NCI-H146 treated with DMSO at 0.1 percent for 48 hours (cell line): ENCODE measurements at regions not wholly inside any gene's neighbourhood (a gene's known extent, or its start where the extent isn't known, plus 50 kb on each side); places are given as distances from the start of the nearest gene placed in this dataset.

Experiments
- DNase-seq: peaks from one replicate; lab custom pipeline; 2025; ENCODE audit not compliant: unreplicated experiment; lab: John Stamatoyannopoulos, UW

DNA sequence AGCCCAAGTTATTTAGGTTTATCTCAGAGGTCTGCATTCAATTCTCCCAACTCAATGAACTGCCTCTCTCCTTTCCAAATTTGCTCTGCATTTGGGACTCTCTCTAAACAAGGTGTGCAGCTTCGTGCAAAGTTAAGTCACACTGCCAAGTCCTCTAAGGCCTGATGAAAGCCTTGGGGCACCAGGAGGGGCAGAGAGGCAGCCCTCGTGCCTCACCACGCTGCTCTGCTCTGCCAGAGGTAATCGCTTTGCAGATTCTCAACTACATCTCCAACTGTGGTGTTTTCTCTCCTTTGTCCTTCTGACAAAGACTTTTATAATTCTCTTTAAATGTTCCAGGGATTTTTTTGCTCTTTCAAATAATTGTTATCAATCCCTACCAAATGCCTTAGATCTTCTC, 283.0 kb downstream of the MEIS1 start:
- no peak for DNase-seq

DNA sequence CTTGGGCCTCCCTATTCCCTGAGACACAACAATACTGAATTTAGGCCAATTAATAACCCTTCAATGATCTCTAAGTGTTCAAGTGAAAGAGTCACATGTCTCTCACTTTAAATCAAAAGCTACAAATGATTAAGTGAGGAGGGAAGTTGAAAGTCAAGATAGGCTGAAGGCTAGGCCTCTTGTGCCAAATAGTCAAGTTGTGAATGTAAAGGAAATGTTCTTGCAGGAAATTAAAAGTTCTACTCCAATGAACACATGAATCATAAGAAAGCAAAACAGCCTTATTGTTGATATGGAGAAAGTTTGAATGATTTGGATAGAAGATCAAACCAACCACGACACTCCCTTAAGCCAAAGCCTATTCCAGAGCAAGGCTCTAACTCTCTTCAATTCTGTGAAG, 286.9 kb downstream of the MEIS1 start:
- DNase-seq = no peak

DNA sequence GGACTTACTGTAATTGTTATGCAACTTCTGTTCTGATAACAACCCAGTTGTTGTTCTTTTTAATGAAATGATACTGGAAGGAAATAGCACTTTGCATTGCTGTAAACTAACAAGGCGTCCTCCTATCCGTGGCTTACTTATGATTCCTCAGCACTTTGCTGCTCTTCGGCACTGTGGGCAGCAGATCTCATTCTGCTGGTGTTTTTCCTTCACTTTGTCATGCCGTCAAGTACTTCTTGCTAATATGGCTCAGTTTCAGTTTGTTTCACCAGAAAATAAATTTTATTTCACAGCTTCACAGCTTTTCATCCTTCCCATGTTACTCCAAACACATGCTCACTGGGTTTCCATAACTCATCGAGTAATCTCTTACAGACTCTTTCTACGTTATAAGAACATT, 289.3 kb downstream of the MEIS1 start:
- DNase-seq = no peak

DNA sequence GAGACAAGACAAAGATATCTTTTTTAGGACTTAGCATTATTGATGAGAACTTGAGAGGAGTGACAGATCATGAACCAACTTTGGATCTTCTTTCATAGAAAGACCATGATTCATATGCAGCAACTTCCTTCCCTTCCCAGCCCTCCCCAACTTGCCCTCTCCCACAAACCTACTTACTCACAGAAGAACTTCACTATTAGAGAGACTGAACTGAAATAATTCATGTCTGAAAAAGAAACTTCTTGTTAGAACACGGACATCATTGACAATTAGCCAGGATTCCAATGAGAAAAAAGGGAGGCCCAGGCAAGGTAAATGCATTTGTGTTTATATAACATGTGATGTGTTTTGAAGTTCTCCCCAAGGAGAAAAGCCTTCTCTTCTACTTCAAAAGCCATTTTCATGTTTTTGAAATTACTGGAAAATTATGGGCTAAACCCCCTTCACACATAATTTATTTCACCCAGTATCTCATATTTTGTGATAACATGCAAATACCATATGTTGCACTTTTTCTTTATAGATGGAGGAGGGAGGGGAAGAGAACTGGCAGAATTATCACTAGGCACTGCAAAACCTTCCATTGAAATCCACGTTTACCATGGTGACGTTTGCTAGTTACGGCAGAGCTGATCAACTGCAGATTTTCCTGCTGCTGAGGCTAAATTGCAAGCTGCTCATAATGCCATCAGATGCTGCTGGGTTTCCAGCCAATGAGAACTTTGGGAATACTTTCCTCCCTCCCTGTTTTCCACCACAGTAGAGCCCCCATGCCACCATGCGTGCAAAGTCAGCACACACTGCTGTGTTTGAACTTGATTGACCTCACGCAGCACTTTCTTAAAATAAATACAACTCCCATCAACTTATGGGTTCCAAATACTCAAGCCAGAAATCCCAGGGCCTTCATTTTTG, 294.7 kb downstream of the MEIS1 start:
- no peak for DNase-seq

DNA sequence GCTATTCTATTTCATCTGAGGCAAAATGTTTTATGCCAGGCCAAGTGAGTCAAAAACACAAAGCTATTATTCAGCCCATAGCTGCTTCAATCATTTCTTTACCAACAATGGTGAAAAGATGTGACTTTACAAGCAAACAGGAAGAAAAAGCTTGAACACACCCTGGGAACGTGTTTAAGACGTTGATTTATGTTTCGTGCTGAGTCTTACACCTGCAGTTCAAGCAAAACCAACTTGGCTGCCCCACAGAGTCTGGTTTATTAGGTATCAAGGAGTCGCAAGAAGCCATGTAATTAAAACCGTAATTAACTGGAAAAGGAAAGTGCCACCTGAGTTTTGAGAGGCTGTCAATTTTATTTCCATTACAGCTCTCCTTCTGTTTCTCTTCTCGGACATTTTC, 295.5 kb downstream of the MEIS1 start:
- DNase-seq = no peak

DNA sequence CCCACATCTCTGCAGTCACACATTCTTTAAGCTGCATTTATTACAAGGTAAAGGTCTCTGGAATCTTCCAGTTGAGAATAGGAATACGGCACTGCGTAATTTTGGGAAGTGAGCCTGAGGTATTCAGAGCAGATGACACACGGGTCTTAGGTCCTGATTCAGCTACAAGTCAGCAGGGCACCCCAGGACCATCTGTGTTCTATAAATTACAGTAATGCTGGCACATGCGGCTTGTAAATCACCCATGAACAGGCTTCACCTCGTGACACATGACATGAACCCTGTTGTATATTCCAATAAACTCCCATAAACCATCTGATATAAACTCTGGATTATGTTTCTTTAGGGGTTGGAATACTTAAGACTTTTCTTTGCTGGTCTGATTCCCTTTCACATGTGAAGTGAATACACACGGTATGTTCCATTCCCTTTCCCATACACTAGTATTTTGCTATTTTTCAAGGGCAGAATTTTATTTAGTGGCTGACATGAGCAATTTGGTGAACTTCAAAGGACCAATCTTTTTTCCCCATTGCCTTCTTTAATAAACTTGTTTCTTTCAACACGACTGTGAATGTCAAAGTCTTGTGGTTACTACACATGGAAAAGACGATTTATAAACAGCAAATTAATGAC, 298.6 kb downstream of the MEIS1 start:
- DNase-seq = no peak

DNA sequence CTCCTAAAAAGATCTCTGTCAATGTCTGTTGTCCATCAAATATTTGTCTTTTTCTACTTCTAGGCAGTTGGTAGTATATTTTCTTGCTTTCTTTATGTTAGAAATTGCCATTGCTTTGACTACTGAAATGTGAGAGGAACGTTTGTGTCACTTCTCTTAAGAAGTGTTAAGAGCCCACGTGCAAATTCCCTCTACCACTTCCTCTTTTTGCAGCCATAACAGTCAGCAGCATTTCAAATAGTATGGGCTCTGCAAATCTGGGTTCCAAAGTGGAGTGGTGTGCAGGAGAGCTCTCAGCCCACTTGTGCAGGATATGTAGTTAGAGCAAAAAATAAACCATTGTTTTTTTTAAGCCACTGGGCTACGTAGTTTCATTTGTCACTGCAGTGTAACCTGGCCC, 314.0 kb downstream of the MEIS1 start:
- DNase-seq = no peak

DNA sequence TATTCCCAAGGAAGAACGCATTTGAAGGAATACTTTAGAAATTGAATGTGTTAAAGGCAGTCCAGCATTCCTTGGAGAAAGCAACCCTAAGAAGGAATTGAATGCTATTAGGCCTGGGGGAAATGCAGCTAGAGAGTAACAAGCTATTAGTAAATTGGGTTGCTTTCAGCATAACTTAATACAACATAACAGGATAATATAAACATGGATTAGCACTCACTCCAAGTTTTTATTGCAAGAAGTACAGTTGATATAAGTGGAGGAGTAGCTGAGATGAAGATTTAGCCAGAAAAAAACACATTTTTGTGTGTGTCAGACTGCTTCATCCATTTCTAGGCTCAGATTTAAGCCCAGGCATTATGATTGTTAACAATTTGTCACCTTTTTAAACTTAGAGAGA, 314.6 kb downstream of the MEIS1 start:
- DNase-seq = no peak

DNA sequence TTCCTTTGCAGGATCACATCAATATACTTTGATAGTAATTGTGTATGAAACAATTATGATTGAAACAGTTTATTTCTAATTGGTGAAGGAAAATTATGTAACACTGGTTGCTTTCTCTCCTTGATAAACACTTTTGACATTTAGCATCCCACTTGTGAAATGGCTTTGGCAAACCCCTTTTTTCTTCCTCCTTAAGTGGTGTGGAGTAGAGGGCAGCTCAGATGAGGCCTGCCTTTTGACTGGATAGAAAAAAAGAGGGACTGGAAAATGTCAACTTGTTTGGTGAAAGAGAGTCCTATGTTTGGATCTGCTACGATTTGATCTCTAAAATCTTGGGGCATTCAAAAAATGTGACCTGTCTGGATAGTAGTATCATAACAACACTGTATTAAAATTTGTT, 318.3 kb downstream of the MEIS1 start:
- DNase-seq = no peak

DNA sequence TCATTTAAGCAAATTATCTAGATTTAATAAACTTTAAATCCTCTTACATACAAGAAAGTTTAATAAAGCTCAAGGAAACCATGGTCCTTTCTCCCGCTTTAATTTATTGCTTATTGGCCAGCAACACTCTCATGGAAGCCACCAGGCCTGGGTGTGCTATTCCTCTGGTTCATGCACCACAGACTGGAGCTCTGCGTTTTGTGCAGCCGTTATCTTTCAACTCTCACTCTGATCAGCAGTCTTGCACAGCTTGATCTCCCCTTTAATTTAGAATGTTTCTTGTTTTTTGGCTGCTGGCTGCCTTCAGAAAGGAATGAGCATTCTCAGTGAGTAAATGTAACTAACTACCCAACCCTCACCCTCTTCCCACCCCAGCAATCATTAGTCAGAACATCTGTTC, 318.7 kb downstream of the MEIS1 start:
- DNase-seq = no peak

DNA sequence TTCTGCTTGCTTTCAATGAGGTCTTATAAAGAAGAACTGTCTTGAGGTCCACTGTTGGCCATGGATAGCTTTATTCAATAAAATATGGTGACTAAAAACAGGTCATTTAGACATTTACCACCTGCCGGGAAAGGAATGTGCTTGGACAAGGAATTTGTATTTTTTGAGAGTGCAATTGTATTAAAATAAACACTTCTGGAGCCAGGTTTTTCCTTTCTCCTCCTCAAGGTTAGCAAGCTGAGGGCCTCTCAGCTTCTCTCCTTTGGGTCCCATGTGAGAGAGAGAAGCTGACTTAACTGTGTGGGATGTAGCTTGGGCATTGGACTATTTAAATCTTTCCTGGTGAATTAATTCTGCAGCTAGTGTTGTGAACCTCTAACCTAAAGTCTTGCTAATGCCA, 321.0 kb downstream of the MEIS1 start:
- no peak for DNase-seq

DNA sequence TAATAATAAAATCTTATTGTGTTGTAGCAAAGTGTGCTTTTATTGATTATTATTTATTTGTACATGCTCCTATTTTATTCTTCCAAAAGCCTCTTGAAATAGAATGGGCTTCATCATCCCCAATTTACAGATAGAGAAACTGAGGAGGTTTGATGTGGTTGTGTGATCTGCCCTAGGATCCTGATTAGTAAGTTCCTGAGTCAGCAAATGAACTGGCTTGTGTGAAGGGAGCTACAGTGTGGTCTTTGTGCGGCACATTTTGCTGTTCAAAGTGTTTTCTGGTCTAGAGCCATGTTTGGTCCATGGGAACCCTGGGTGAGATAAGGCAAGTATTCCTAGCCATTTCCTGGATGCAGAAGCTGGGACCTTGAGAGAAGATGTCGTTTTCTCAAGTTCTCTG, 326.9 kb downstream of the MEIS1 start:
- no peak for DNase-seq

DNA sequence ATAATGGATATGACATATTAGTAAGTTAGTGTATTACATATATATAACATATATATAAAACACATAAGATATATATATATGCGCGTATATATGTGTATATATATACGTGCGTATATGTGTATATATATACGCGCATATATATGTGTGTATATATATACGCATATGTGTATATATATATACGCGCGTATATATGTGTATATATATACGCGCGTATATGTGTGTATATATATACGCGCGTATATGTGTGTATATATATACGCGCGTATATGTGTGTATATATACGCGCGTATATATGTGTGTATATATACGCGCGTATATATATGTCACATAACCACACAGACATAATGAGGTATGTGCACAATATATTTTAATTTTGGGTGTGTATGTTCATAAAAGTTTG, 327.8 kb downstream of the MEIS1 start:
- DNase-seq = no peak

DNA sequence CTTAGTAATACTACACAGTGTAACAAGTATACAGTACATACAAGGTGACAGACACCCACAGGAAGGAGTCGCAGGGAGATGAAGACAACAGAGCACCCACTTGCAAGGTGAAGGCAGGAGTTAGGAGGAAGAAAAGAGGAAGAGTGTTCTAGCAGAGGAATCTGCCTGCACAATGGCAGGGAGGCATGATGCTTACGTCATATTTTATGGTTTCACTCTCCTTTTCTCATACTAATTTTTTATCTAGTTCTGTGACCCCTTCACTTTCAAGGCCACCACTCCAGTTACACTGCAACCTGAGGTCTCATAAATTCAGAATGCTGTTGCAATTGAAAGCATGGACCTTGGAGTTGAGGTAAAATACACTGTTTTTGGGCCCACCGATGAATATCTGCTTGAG, 331.7 kb downstream of the MEIS1 start:
- no peak for DNase-seq

DNA sequence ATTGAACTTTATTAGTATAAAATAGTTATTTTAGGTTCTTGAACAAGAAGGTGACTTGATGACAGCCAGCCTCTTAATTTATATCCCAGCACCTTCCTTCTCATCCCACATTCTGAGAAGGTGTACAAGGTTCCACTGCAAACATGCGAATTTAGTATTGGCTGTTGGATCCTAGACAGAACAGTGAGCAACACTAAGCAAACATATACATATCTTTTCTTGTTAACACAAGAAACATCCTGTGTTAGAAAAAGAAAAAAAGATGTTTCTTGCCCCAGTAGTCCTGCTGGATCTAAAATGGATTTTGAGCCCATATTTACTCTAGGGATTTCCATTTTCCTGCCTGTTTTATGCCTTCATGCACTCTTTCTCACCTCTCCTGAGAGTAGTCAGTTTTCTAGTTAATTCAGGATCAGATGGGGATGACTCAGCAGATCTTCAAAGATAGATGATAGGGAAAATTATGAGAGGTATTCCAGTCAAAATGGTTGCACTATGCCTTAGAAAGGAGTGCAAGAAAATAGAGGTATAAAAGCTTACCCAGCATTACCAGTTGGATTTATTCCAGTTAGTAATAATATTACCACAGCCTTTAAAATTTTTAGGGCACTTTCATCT, 336.5 kb downstream of the MEIS1 start:
- no peak for DNase-seq

DNA sequence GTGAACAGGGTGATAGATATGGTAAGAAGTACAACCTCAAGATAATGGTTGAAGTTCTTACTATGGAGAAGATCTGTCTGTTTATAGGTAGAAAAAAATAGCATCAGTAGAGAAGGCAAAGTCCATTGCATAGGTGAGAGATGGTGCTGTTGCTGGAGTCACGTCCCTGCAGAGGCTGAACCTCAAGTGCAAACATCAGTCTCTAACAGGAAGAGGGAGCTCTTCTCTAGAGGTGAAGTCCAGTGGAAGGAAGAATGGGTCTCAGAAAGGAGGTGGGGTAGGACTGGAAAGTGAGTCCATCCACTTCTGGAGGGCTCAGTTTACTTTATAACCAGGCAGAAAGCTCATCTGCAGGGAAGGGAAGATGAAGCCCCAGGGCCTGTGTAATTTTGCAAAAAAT, 337.7 kb downstream of the MEIS1 start:
- no peak for DNase-seq

DNA sequence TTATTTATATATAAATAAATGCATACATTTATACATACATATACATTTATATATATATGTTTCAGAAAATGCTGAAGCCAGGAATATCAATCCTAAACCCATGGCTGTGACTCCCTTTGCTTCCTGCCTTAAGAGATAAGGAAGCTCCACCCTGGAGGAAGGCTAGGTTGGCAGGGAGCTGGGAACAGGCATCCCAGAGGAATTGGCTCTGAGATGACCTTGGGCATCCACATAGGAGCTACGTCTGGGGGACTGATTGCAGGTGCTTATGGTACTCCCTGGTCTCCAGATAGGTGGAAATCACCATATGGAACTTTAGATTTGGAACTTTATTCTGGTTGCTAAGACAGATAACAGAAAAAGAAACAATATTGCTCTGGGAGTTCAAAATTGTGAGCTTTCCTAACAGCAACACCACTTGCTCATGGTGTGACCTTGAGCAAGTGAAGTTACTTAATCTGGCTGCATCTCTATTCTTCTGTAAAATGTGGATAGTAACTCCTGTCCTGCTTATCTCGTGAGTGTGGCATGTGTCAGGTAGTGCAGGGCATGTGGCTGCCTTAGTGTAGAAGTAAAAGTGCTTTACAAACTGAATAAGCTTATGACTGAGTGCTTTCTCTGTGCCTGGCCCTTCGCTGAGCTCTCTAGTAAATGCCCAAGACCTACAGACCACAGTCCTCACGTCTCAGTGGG, 341.0 kb downstream of the MEIS1 start:
- no peak for DNase-seq

DNA sequence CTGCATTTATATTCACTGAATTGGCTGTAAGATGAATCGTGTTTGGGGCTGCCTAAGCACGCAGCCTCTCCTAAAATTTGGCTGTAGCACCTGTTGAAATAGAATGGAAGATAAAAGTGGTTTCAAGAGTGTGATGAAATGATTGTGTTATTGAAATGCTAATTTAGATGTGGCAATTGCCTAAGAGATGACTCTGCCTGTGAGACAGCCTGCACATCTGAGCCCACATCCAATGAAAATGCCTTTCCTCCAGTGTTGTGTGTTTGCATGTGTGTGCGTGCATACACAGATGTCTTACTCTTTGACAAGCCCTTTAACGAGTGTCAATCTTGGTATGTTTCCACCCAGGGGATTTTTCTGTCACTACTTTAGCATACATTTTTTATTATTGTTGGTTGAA, 346.9 kb downstream of the MEIS1 start:
- no peak for DNase-seq

DNA sequence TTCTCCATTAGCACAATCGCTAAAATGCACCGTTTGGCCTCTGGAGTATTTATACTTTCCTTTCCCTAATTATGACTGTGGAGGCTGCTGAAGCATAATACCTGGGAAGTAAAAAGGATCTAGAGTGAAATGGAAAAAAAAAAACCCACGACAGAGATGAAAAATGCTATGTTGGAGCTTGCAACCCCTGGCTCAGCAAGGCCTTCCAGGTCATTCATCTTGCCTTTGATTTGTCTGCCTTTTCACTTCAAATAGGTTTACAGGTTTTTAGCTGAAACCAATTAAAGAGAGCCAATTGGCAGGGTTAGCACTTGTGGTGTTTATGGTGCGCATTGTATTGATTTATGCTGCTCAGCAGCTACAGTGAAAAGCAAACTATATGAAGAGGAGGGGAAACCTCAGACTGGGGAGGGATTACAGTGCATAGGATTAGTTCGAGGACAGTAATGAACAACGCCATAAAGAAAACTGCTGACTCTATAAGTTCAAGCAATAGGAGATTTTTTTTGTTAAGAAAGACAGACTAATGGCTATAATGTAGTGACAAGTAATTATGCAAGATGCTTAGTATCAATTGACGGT, 347.9 kb downstream of the MEIS1 start:
- no peak for DNase-seq

DNA sequence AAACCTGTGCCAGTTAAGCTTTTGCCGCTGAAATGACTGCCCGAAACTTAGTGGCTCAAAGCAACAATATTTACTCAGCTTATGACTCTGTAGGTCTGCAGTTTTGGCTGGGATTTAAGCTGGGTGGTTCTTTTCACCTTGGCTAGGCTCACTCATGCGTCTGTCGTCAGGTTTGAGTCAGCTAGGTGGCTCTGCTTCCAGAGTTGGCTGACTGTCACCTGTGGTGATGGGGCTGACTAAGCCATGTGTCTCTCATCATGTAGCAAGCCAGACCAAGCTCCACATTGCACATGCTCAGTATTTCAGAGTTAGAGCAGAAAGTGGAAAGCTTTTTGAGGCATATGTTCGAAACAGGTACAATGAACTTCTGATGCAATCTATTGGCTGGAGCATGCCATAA, 354.8 kb downstream of the MEIS1 start:
- DNase-seq = no peak

DNA sequence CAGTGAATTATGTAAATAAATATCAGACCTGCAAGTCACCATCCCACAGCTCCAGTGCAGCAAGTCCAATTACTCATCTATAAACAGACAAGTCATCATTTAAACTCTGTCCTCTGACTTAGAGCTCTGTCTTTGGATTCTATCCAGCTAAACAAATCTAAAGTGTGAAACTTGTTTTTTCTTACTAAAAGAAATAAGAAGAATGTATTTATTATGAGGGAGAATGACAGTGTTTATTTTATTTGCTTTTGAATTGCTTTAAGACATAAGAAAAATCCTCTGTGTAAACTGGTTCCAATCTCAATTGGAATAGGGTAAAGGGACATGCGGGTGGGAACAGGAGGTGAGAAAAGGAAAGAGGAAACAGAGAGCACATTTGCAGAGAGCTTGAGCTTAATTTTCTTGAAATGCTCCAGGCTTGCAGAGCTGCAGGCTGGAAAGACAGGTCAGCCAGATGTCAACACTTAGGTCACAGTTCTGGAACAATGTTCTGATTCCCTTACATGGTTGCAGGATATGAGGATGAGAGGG, 355.8 kb downstream of the MEIS1 start:
- no peak for DNase-seq
